Mucosa of descending colon (tissue), 3 donors: ENCODE measurements at regions not wholly inside any gene's neighbourhood (a gene's known extent, or its start where the extent isn't known, plus 50 kb on each side); places are given as distances from the start of the nearest gene placed in this dataset.

Experiments used
- ATAC-seq: fragments of 200-7000 bp; cut with Tn5 transposase; one replicate; pipeline ENCODE4 v1.9.1; 2020; ENCODE audit warnings: mild to moderate bottlenecking, moderate library complexity
- DNase-seq, 3 donors: peaks; one replicate each; pipeline ENCODE4 v3.0.0-alpha.2; 2020
- H3K36me3 ChIP-seq: fragments of 200-600 bp; one replicate; pipeline ENCODE4 v1.8.0; 2021; ENCODE audit warnings: low read depth, mild to moderate bottlenecking
- H3K4me1 ChIP-seq: fragments of 200-600 bp; one replicate; pipeline ENCODE4 v1.8.0; 2021; ENCODE audit warnings: low read depth, mild to moderate bottlenecking
- H3K4me3 ChIP-seq: fragments of 200-600 bp; one replicate; pipeline ENCODE4 v1.8.0; 2021; ENCODE audit warnings: mild to moderate bottlenecking
- H3K9me3 ChIP-seq: fragments of 200-600 bp; one replicate; pipeline ENCODE4 v1.8.0; 2021; ENCODE audit warnings: mild to moderate bottlenecking
- CTCF ChIP-seq: fragments of 200-600 bp; IDR thresholded peaks from one replicate; pipeline ENCODE4 v1.8.0; 2022; ENCODE audit warnings: antibody characterized with exemption, mild to moderate bottlenecking
- intact Hi-C, 2 donors: fragments of 100-400 bp; cut with DNase I in 1 of 2; cut with micrococcal nuclease in 1 of 2; formaldehyde crosslinking; loops; one replicate each; pipeline versions ENCODE4 v1.11.0 to v1.11.1; 2022; cut with DNase I, micrococcal nuclease
- donor health status: DM: no; HTN: no; CAD: no; lungs with moderate emphysema.
- donor health status: DM: no; HTN: no; CAD: no.
- donor health status: DM: no; HTN: yes; CAD: no.

GRCh38 chr13:34619326-34619725, 322.7 kb upstream of the NBEA start:
- ATAC-seq = no peak

DNA sequence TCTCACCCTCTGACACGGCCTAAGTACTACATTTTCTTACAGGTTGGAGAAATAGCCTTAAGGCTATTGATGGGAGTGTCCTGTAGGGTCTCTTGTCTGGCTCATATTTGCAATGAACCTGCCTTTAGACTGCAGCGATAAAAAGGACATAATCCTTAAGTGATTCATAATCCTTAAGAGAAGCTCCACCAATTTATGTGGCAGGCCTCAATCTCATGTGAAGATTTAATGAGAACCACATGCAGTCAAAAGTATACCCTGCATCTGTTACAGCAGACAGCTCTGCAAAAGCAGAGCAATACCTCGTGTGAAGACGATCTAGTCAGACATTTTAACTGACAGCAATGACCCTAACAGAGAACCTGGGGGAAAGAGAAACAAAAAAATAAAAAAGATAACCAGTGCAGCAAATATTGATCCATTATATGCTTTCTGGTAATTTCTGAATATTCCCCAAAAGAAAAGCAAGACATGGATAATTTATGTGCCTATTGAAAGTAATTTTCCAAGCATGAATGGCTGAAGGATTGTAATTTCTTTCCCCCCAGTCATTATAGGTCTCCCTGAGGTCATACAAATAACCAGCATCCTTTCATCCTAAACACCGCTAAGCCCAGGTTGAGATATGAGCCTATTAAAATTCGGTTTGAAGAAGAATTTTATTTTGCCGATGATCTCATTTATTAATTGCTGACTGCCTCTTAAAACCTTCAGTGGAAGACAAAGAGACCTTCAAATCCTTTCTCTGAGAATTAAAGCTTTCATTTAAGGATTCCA, 321.8 kb upstream of the NBEA start:
- no peak for TF ChIP-seq CTCF
- Histone ChIP-seq H3K4me1 (no peaks in the 10 kb centered on the region), H3K4me3 (no peak overlapping the region), H3K9me3 (no peaks in the 10 kb centered on the region), H3K36me3 (no peaks in the 10 kb centered on the region)
- intact Hi-C loops = no loop called here
- DNase-seq = no peak
- no peak for ATAC-seq

More at GRCh38 chr13:34619326-34619725, 322.7 kb upstream of the NBEA start:
- DNase-seq = no peak
- intact Hi-C loops = no loop called here
- no peaks in the 10 kb centered on the region for H3K36me3 ChIP-seq
- no peak overlapping the region for H3K4me3 ChIP-seq
- H3K9me3 ChIP-seq = no peaks in the 10 kb centered on the region
- H3K4me1 ChIP-seq = no peaks in the 10 kb centered on the region
- TF ChIP-seq CTCF = no peak

GRCh38 chr13:34620862-34621261, 321.2 kb upstream of the NBEA start:
- Histone ChIP-seq H3K4me3 (no peak overlapping the region), H3K36me3 (no peaks in the 10 kb centered on the region), H3K9me3 (no peaks in the 10 kb centered on the region), H3K4me1 (no peaks in the 10 kb centered on the region)
- no peak for DNase-seq
- ATAC-seq = no peak
- intact Hi-C loops = no loop called here
- TF ChIP-seq CTCF = no peak

DNA sequence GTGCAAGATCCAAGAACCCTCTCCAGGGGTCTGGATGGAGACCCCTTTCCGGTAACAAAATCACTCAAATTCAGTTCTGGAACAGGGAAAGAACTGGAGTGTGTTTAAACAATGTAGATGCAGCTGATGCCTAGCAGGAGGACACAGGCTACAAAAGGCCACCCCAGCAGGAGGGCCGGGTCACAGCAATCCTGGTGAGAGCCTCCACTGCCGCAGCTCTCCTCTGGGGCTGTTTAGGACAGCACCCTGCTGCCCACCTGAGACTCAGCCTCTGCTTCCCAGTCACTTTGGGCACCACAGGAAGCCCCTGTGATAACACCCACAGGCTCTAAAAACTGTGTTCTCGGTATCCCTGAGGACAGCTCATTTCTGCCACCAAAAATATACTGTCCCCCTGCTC, 318.7 kb upstream of the NBEA start:
- H3K4me3 ChIP-seq = no peak overlapping the region
- DNase-seq (no peak), ATAC-seq (no peak)
- intact Hi-C loops = no loop called here
- TF ChIP-seq CTCF = no peak
- H3K36me3 ChIP-seq = no peaks in the 10 kb centered on the region
- H3K4me1 ChIP-seq = no peaks in the 10 kb centered on the region
- H3K9me3 ChIP-seq = no peaks in the 10 kb centered on the region

GRCh38 chr13:34627509-34628208, 314.4 kb upstream of the NBEA start:
- H3K9me3 ChIP-seq = no peaks in the 10 kb centered on the region
- H3K36me3 ChIP-seq = no peaks in the 10 kb centered on the region
- ATAC-seq = peak; percentile 48
- no peaks in the 10 kb centered on the region for H3K4me1 ChIP-seq
- peak in 1 of 3 donors; percentile 5 for DNase-seq
- H3K4me3 ChIP-seq = no peak overlapping the region
- no peak for TF ChIP-seq CTCF
- intact Hi-C loops = no loop called here
